H1 (cell line): ENCODE measurements at regions not wholly inside any gene's neighbourhood (a gene's known extent, or its start where the extent isn't known, plus 50 kb on each side); places are given as distances from the start of the nearest gene placed in this dataset.
A peak's percentile ranks its signal among the peaks of the same experiment; 100 is the strongest.

Experiments
- CTCF ChIA-PET: fragments of 300-600 bp; sonication (Branson Sonifier 250); formaldehyde crosslinking; loops from one replicate; lab custom pipeline; 2021; ENCODE audit not compliant: partially characterized antibody; lab: Charles Lee
- POLR2A ChIA-PET: fragments of 300-600 bp; sonication (Branson Sonifier 250); formaldehyde crosslinking; loops from one replicate; lab custom pipeline; 2021; ENCODE audit warnings: inconsistent platforms; ENCODE audit not compliant: partially characterized antibody; lab: Charles Lee
- DNase-seq, 2 experiments: peaks; one replicate each; pipeline versions ENCODE4 v3.0.0 to v3.0.0-alpha.2; 2010 to 2022; ENCODE audit warnings: low spot score in 2 of 2, low read depth in 1 of 2, mixed read lengths in 1 of 2
- FAIRE-seq: peaks from 2 replicates; lab custom pipeline; 2011; peaks lifted over from hg19 to GRCh38; lab: Jason Lieb, UNC
- H2AFZ ChIP-seq: 2 replicates; pipeline ENCODE4 v1.8.1; 2012; ENCODE audit warnings: low read length, inconsistent platforms
- H2AK5ac ChIP-seq: 2 replicates; pipeline ENCODE4 v1.6.1; 2013; ENCODE audit warnings: low read depth, low read length
- H2BK120ac ChIP-seq: replicated peaks from 2 replicates; pipeline ENCODE3; 2013; ENCODE audit warnings: low read depth, low read length, inconsistent platforms
- H2BK12ac ChIP-seq: 2 replicates; pipeline ENCODE4 v1.6.1; 2013; ENCODE audit warnings: low read depth, low read length
- H2BK15ac ChIP-seq: 2 replicates; pipeline ENCODE4 v1.6.1; 2013; ENCODE audit warnings: low read length
- H2BK20ac ChIP-seq: 2 replicates; pipeline ENCODE4 v1.6.1; 2013; ENCODE audit warnings: low read length
- H2BK5ac ChIP-seq: 2 replicates; pipeline ENCODE4 v1.6.1; 2013; ENCODE audit warnings: low read depth, low read length
- H3K14ac ChIP-seq: 2 replicates; pipeline ENCODE4 v1.6.1; 2013; ENCODE audit warnings: inconsistent platforms; ENCODE audit not compliant: insufficient read length
- H3K18ac ChIP-seq: 2 replicates; pipeline ENCODE4 v1.6.1; 2013; ENCODE audit warnings: low read length; ENCODE audit errors: extremely low read depth
- H3K23ac ChIP-seq: 2 replicates; pipeline ENCODE4 v1.6.1; 2013; ENCODE audit warnings: inconsistent platforms; ENCODE audit not compliant: insufficient read length
- H3K23me2 ChIP-seq: 2 replicates; pipeline ENCODE4 v1.6.1; 2013; ENCODE audit warnings: low read depth, low read length
- H3K27ac ChIP-seq: 2 replicates; pipeline ENCODE4 v1.6.1; 2011; ENCODE audit warnings: low read depth, low read length, inconsistent platforms
- H3K27me3 ChIP-seq, 4 experiments: replicated peaks in 1 of 4; 1 replicate in 1 of 4; 2 replicates in 3 of 4; pipeline versions ENCODE4 v1.6.1 to v1.8.1; 2011 to 2013; ENCODE audit warnings: low read length in 3 of 4, mild to moderate bottlenecking in 3 of 4, inconsistent platforms in 2 of 4, mixed read lengths in 2 of 4, moderate library complexity in 1 of 4; ENCODE audit not compliant: control insufficient read depth in 3 of 4, insufficient read depth in 3 of 4; ENCODE audit errors: extremely low read depth in 1 of 4
- H3K36me3 ChIP-seq, 4 experiments: 2 replicates each; pipeline versions ENCODE4 v1.6.1 to v1.8.1; 2011 to 2013; ENCODE audit warnings: mild to moderate bottlenecking in 4 of 4, low read length in 3 of 4, moderate library complexity in 2 of 4, control low read depth in 1 of 4, inconsistent platforms in 1 of 4; ENCODE audit not compliant: insufficient read depth in 4 of 4, control insufficient read depth in 2 of 4
- H3K4ac ChIP-seq: replicated peaks from 2 replicates; pipeline ENCODE3; 2013; ENCODE audit warnings: low read length, low read depth, mixed read lengths, inconsistent platforms; ENCODE audit not compliant: insufficient read length
- H3K4me1 ChIP-seq, 4 experiments: replicated peaks in 1 of 4; 1 replicate in 1 of 4; 2 replicates in 3 of 4; pipeline versions ENCODE4 v1.6.1 to v1.8.1; 2011 to 2013; ENCODE audit warnings: low read length in 3 of 4, inconsistent platforms in 2 of 4, mixed read lengths in 1 of 4; ENCODE audit not compliant: insufficient read depth in 4 of 4, control insufficient read depth in 3 of 4
- H3K4me2 ChIP-seq, 2 experiments: 2 replicates each; pipeline versions ENCODE4 v1.6.1 to v1.8.1; 2011 to 2013; ENCODE audit warnings: low read depth in 2 of 2, low read length in 2 of 2, control low read depth in 1 of 2, inconsistent platforms in 1 of 2, mild to moderate bottlenecking in 1 of 2; ENCODE audit not compliant: insufficient read depth in 1 of 2
- H3K4me3 ChIP-seq, 4 experiments: fragments of 200-600, 300-600 bp in 1 of 4; sonication (generic), shearing (Covaris generic), sonication (Bioruptor Twin) in 1 of 4; 2 replicates each; pipeline versions ENCODE4 v1.5.1 to v1.8.1; 2011 to 2016; ENCODE audit warnings: low read length in 4 of 4, low read depth in 3 of 4, control low read depth in 2 of 4, inconsistent platforms in 2 of 4, mild to moderate bottlenecking in 2 of 4, mixed read lengths in 1 of 4, moderate library complexity in 1 of 4; ENCODE audit not compliant: insufficient read depth in 2 of 4; ENCODE audit errors: extremely low read depth in 1 of 4
- H3K56ac ChIP-seq: replicated peaks from 2 replicates; pipeline ENCODE3; 2013; ENCODE audit warnings: low read depth, mild to moderate bottlenecking, mixed read lengths, low read length, inconsistent platforms; ENCODE audit not compliant: insufficient read length
- H3K79me1 ChIP-seq: 2 replicates; pipeline ENCODE4 v1.6.1; 2013; ENCODE audit warnings: low read depth, low read length, control low read depth
- H3K79me2 ChIP-seq, 2 experiments: 2 replicates each; pipeline versions ENCODE4 v1.6.1 to v1.8.1; 2012 to 2013; ENCODE audit warnings: low read length in 2 of 2, mild to moderate bottlenecking in 2 of 2, inconsistent platforms in 1 of 2; ENCODE audit not compliant: insufficient read depth in 2 of 2, control insufficient read depth in 1 of 2
- H3K9ac ChIP-seq, 4 experiments: replicated peaks in 1 of 4; 1 replicate in 1 of 4; 2 replicates in 3 of 4; pipeline versions ENCODE4 v1.6.1 to v1.8.1; 2011 to 2013; ENCODE audit warnings: low read depth in 3 of 4, low read length in 3 of 4, control low read depth in 2 of 4, mild to moderate bottlenecking in 2 of 4, moderate library complexity in 2 of 4, inconsistent platforms in 1 of 4; ENCODE audit errors: extremely low read depth in 1 of 4
- H3K9me3 ChIP-seq, 2 experiments: 2 replicates each; pipeline versions ENCODE4 v1.6.1 to v1.8.1; 2012 to 2013; ENCODE audit warnings: mild to moderate bottlenecking in 2 of 2, moderate library complexity in 2 of 2, control low read depth in 1 of 2, inconsistent platforms in 1 of 2, low read depth in 1 of 2, low read length in 1 of 2, mixed read lengths in 1 of 2; ENCODE audit not compliant: insufficient read depth in 2 of 2
- H4K20me1 ChIP-seq, 2 experiments: replicated peaks in 1 of 2; 2 replicates each; pipeline versions ENCODE3 to v1.8.1; 2011 to 2013; ENCODE audit warnings: inconsistent platforms in 2 of 2, low read length in 2 of 2, mild to moderate bottlenecking in 1 of 2; ENCODE audit not compliant: insufficient read depth in 2 of 2, control insufficient read depth in 1 of 2
- H4K5ac ChIP-seq: 2 replicates; pipeline ENCODE4 v1.6.1; 2013; ENCODE audit warnings: low read length, low read depth, mixed read lengths, inconsistent platforms; ENCODE audit not compliant: insufficient read length
- H4K8ac ChIP-seq: 2 replicates; pipeline ENCODE4 v1.8.0; 2013; ENCODE audit warnings: mild to moderate bottlenecking, moderate library complexity, low read length, inconsistent platforms; ENCODE audit not compliant: insufficient read depth; ENCODE audit errors: extremely low read depth
- H4K91ac ChIP-seq: replicated peaks from 2 replicates; pipeline ENCODE3; 2013; ENCODE audit warnings: low read length, mixed read lengths, inconsistent platforms; ENCODE audit not compliant: insufficient read length
- CREB1 ChIP-seq: IDR thresholded peaks from 2 replicates; pipeline ENCODE4 v1.6.1; 2012; ENCODE audit warnings: inconsistent platforms
- POLR2A ChIP-seq, 2 experiments: IDR thresholded peaks; 1 replicate in 1 of 2; 2 replicates in 1 of 2; pipeline ENCODE4 v1.6.1; 2011; ENCODE audit warnings: low read depth in 2 of 2, low read length in 2 of 2, mild to moderate bottlenecking in 2 of 2; ENCODE audit errors: control extremely low read depth in 1 of 2
- WGBS, 2 experiments: shearing (Covaris generic) in 1 of 2; methylation state at CpG; one replicate each; pipeline versions ENCODE4 v1.1.6 to v1.1.7; 2013 to 2015; ENCODE audit warnings: low lambda C conversion rate in 2 of 2, mixed read lengths in 2 of 2, inconsistent platforms in 1 of 2, low coverage in 1 of 2, missing lambda C conversion rate in 1 of 2; ENCODE audit not compliant: insufficient replicate concordance in 2 of 2, insufficient coverage in 1 of 2, insufficient read length in 1 of 2; ENCODE audit errors: extremely low coverage in 1 of 2, missing lambda C conversion rate in 1 of 2; 5-methylcytosine and 5-hydroxymethylcytosine counted together

- Histone ChIP-seq H3K79me1 (no peaks in the 10 kb centered on the region), H2AK5ac (no peak overlapping the region), H2BK12ac (no peak overlapping the region), H3K9me3 (no peaks in the 10 kb centered on the region), H2BK20ac (no peak overlapping the region), H3K4me3 (no peak overlapping the region), H3K23ac (no peak overlapping the region), H2BK15ac (no peak overlapping the region), H3K56ac (no peak overlapping the region), H2BK120ac (peak overlapping the region; percentile 60), H3K4ac (no peak overlapping the region), H3K27me3 (no peaks in the 10 kb centered on the region), H4K20me1 (no peaks in the 10 kb centered on the region), H3K14ac (no peak overlapping the region), H3K18ac (no peak overlapping the region), H4K91ac (no peak overlapping the region), H3K36me3 (no peaks in the 10 kb centered on the region), H3K27ac (no peak overlapping the region), H2BK5ac (no peak overlapping the region), H4K8ac (no peak overlapping the region), H3K79me2 (no peaks in the 10 kb centered on the region), H3K4me1 (no peaks in the 10 kb centered on the region), H3K23me2 (no peaks in the 10 kb centered on the region), H3K9ac (no peak overlapping the region), H2AFZ (peak overlapping the region; percentile 96), H4K5ac (no peak overlapping the region), H3K4me2 (no peak overlapping the region)
- DNase-seq = no peak
- CTCF ChIA-PET = interaction anchor here (0.6 kb wide), 1 partner anchor 234 kb away, joined by 3 read pairs; no protein-coding TSS in a partner anchor
- no peak for FAIRE-seq
- WGBS, 2 experiments = 93% methylated on average over 3 of the region's 3 CpGs; no CpG with 5 or more reads in 1 of the 2 experiments
- POLR2A ChIA-PET = no interaction called here
- TF ChIP-seq CREB1 (no peak), POLR2A (IDR thresholded peaks at IDR 0.05; ENCODE audit: control extremely low read depth in 1 of 2, low read depth in 2 of 2, low read length in 2 of 2) (no peak)
These were observed 230.1 kb downstream of the DUSP10 start for GRCh38 chr1:221511797-221512196.
